CD8-positive, alpha-beta memory T cell (primary cell): ENCODE measurements at regions not wholly inside any gene's neighbourhood (a gene's known extent, or its start where the extent isn't known, plus 50 kb on each side); places are given as distances from the start of the nearest gene placed in this dataset.

Source experiments
- CTCF ChIA-PET: fragments of 350-600 bp; sonication (Branson Sonifier 250); formaldehyde crosslinking; loops from one replicate; lab custom pipeline; 2021; ENCODE audit warnings: antibody characterized with exemption; lab: Charles Lee
- POLR2A ChIA-PET: fragments of 350-600 bp; sonication (Branson Sonifier 250); formaldehyde crosslinking; loops from one replicate; lab custom pipeline; 2021; ENCODE audit warnings: antibody characterized with exemption; lab: Charles Lee
- DNase-seq, 5 donors: peaks; one replicate each; pipeline versions ENCODE4 v3.0.0 to v3.0.0-alpha.2; 2020 to 2022; ENCODE audit warnings: mixed read lengths in 1 of 5
- H3K27ac ChIP-seq: one replicate; pipeline ENCODE4 v1.7.0; 2013; ENCODE audit warnings: low read depth, mild to moderate bottlenecking, low read length, moderate library complexity
- H3K27me3 ChIP-seq: 2 replicates; pipeline ENCODE4 v1.7.0; 2013; ENCODE audit warnings: low read length, mild to moderate bottlenecking; ENCODE audit not compliant: insufficient read depth, poor library complexity, severe bottlenecking
- H3K36me3 ChIP-seq: 2 replicates; pipeline ENCODE4 v1.7.0; 2013; ENCODE audit warnings: mild to moderate bottlenecking, low read length, moderate library complexity; ENCODE audit not compliant: insufficient read depth
- H3K4me1 ChIP-seq: 2 replicates; pipeline ENCODE4 v1.7.0; 2013; ENCODE audit warnings: mild to moderate bottlenecking, low read length, moderate library complexity; ENCODE audit not compliant: insufficient read depth
- H3K4me3 ChIP-seq: 2 replicates; pipeline ENCODE4 v1.7.0; 2013; ENCODE audit warnings: mild to moderate bottlenecking, low read length
- H3K9me3 ChIP-seq: 2 replicates; pipeline ENCODE4 v1.7.0; 2013; ENCODE audit warnings: mild to moderate bottlenecking, low read length
- H3K27ac Mint-ChIP-seq, 8 donors: one replicate each; pipeline ENCODE4 v1.8.0; 2020 to 2021; ENCODE audit warnings: mixed read lengths in 8 of 8, mild to moderate bottlenecking in 6 of 8, inconsistent platforms in 3 of 8, moderate library complexity in 3 of 8
- H3K27me3 Mint-ChIP-seq, 2 donors: one replicate each; pipeline ENCODE4 v1.8.0; 2020 to 2021; ENCODE audit warnings: mixed read lengths in 2 of 2, mild to moderate bottlenecking in 1 of 2, moderate library complexity in 1 of 2
- H3K36me3 Mint-ChIP-seq, 3 donors: one replicate each; pipeline ENCODE4 v1.8.0; 2020 to 2021; ENCODE audit warnings: mixed read lengths in 3 of 3, inconsistent platforms in 1 of 3, mild to moderate bottlenecking in 1 of 3
- H3K4me1 Mint-ChIP-seq, 3 donors: one replicate each; pipeline ENCODE4 v1.8.0; 2020 to 2021; ENCODE audit warnings: mixed read lengths in 3 of 3, inconsistent platforms in 1 of 3, mild to moderate bottlenecking in 1 of 3
- H3K4me3 Mint-ChIP-seq, 7 donors: one replicate each; pipeline ENCODE4 v1.8.0; 2020 to 2021; ENCODE audit warnings: mixed read lengths in 7 of 7, mild to moderate bottlenecking in 6 of 7, moderate library complexity in 4 of 7, inconsistent platforms in 2 of 7
- H3K9me3 Mint-ChIP-seq, 5 donors: one replicate each; pipeline ENCODE4 v1.8.0; 2020 to 2022; ENCODE audit warnings: mixed read lengths in 5 of 5, mild to moderate bottlenecking in 3 of 5, moderate library complexity in 2 of 5, inconsistent platforms in 1 of 5

- no peaks in the 10 kb centered on the region for H3K9me3 Mint-ChIP-seq
- Histone ChIP-seq H3K27me3 (no peaks in the 10 kb centered on the region), H3K4me1 (peaks cover 16% of the 10 kb centered on the region), H3K27ac (no peak overlapping the region), H3K36me3 (no peaks in the 10 kb centered on the region), H3K9me3 (no peaks in the 10 kb centered on the region), H3K4me3 (no peak overlapping the region)
- peaks cover 1 to 8% of the 10 kb centered on the region in 2 donors for H3K27me3 Mint-ChIP-seq
- CTCF ChIA-PET = interaction anchor here (0.6 kb wide), 1 partner anchor 11 kb away, joined by 3 read pairs; no protein-coding TSS in a partner anchor
- no peak for DNase-seq
- POLR2A ChIA-PET = interaction anchor here (0.6 kb wide), 1 partner anchor 78 kb away, joined by 5 read pairs; no protein-coding TSS in a partner anchor
- peaks cover 24 to 32% (median 28%) of the 10 kb centered on the region in 3 donors for H3K4me1 Mint-ChIP-seq
- H3K27ac Mint-ChIP-seq = peak overlapping the region in 4 of 8 donors; percentile 17 to 71 (median 61)
- peaks cover 0 to 7% (median 0%) of the 10 kb centered on the region in 3 donors for H3K36me3 Mint-ChIP-seq
- peak overlapping the region in 4 of 7 donors; percentile 6 to 79 (median 29) for H3K4me3 Mint-ChIP-seq
Observed at GRCh38 chr10:8138471-8138870, 84.0 kb downstream of the GATA3 start.

GRCh38 chr10:8144496-8144895, 90.0 kb downstream of the GATA3 start:
- Mint-ChIP-seq H3K9me3 (no peaks in the 10 kb centered on the region), H3K27ac (no peak overlapping the region), H3K4me1 (no peaks in the 10 kb centered on the region), H3K27me3 (peaks cover 0 to 3% of the 10 kb centered on the region in 2 donors), H3K36me3 (peaks cover 0 to 3% (median 0%) of the 10 kb centered on the region in 3 donors), H3K4me3 (no peak overlapping the region)
- no peak for DNase-seq
- no peak overlapping the region for H3K27ac ChIP-seq
- POLR2A ChIA-PET = no interaction called here
- CTCF ChIA-PET = no interaction called here
- H3K36me3 ChIP-seq = no peaks in the 10 kb centered on the region
- no peaks in the 10 kb centered on the region for H3K9me3 ChIP-seq
- no peaks in the 10 kb centered on the region for H3K27me3 ChIP-seq
- no peak overlapping the region for H3K4me3 ChIP-seq
- no peaks in the 10 kb centered on the region for H3K4me1 ChIP-seq

- Mint-ChIP-seq H3K27ac (no peak overlapping the region), H3K4me3 (no peak overlapping the region), H3K36me3 (peaks cover 0 to 3% (median 1%) of the 10 kb centered on the region in 3 donors), H3K4me1 (no peaks in the 10 kb centered on the region), H3K9me3 (no peaks in the 10 kb centered on the region), H3K27me3 (peaks cover 4 to 7% of the 10 kb centered on the region in 2 donors)
- Histone ChIP-seq H3K9me3 (no peaks in the 10 kb centered on the region), H3K4me1 (no peaks in the 10 kb centered on the region), H3K36me3 (no peaks in the 10 kb centered on the region), H3K27ac (no peak overlapping the region), H3K4me3 (no peak overlapping the region), H3K27me3 (no peaks in the 10 kb centered on the region)
- DNase-seq = no peak
- POLR2A ChIA-PET = no interaction called here
- CTCF ChIA-PET = interaction anchor here (0.6 kb wide), 1 partner anchor 189 kb away, joined by 4 read pairs; no protein-coding TSS in a partner anchor
Observed at GRCh38 chr10:8146650-8147049, 92.2 kb downstream of the GATA3 start.

- Histone ChIP-seq H3K9me3 (no peaks in the 10 kb centered on the region), H3K36me3 (no peaks in the 10 kb centered on the region), H3K27ac (no peak overlapping the region), H3K4me1 (no peaks in the 10 kb centered on the region), H3K4me3 (no peak overlapping the region), H3K27me3 (no peaks in the 10 kb centered on the region)
- Mint-ChIP-seq H3K4me1 (peaks cover 0 to 4% (median 0%) of the 10 kb centered on the region in 3 donors), H3K4me3 (no peak overlapping the region), H3K36me3 (peaks cover 0 to 3% (median 1%) of the 10 kb centered on the region in 3 donors), H3K27ac (no peak overlapping the region), H3K27me3 (peaks cover 6 to 15% of the 10 kb centered on the region in 2 donors), H3K9me3 (no peaks in the 10 kb centered on the region)
- CTCF ChIA-PET = no interaction called here
- POLR2A ChIA-PET = interaction anchor here (0.5 kb wide), 1 partner anchor 487 kb away, joined by 7 read pairs; no protein-coding TSS in a partner anchor
- no peak for DNase-seq
Observed at GRCh38 chr10:8149991-8150390, 95.5 kb downstream of the GATA3 start.

- DNase-seq = no peak
- no peaks in the 10 kb centered on the region for H3K9me3 Mint-ChIP-seq
- H3K36me3 ChIP-seq = no peaks in the 10 kb centered on the region
- H3K27me3 Mint-ChIP-seq = peaks cover 6 to 16% of the 10 kb centered on the region in 2 donors
- no peak overlapping the region for H3K27ac Mint-ChIP-seq
- no peaks in the 10 kb centered on the region for H3K9me3 ChIP-seq
- no peak overlapping the region for H3K27ac ChIP-seq
- peaks cover 0 to 3% (median 1%) of the 10 kb centered on the region in 3 donors for H3K36me3 Mint-ChIP-seq
- H3K4me3 ChIP-seq = no peak overlapping the region
- H3K4me3 Mint-ChIP-seq = no peak overlapping the region
- H3K4me1 Mint-ChIP-seq = peaks cover 0 to 4% (median 0%) of the 10 kb centered on the region in 3 donors
- ChIA-PET POLR2A (no interaction called here), CTCF (no interaction called here)
- no peaks in the 10 kb centered on the region for H3K27me3 ChIP-seq
- no peaks in the 10 kb centered on the region for H3K4me1 ChIP-seq
Observed at GRCh38 chr10:8150401-8150905, 96.0 kb downstream of the GATA3 start.

GRCh38 chr10:8151086-8151485, 96.6 kb downstream of the GATA3 start:
- H3K36me3 Mint-ChIP-seq = peaks cover 0 to 3% (median 1%) of the 10 kb centered on the region in 3 donors
- no peaks in the 10 kb centered on the region for H3K4me1 ChIP-seq
- H3K27me3 ChIP-seq = no peaks in the 10 kb centered on the region
- no peaks in the 10 kb centered on the region for H3K36me3 ChIP-seq
- CTCF ChIA-PET = no interaction called here
- no peak overlapping the region for H3K4me3 ChIP-seq
- no peak overlapping the region for H3K27ac ChIP-seq
- H3K9me3 Mint-ChIP-seq = no peaks in the 10 kb centered on the region
- H3K27me3 Mint-ChIP-seq = peaks cover 9 to 22% of the 10 kb centered on the region in 2 donors
- POLR2A ChIA-PET = no interaction called here
- no peaks in the 10 kb centered on the region for H3K9me3 ChIP-seq
- peak overlapping the region in 1 of 8 donors; percentile 38 for H3K27ac Mint-ChIP-seq
- peaks cover 0 to 4% (median 0%) of the 10 kb centered on the region in 3 donors for H3K4me1 Mint-ChIP-seq
- DNase-seq = no peak
- H3K4me3 Mint-ChIP-seq = no peak overlapping the region

- no peak overlapping the region for H3K27ac ChIP-seq
- H3K9me3 Mint-ChIP-seq = no peaks in the 10 kb centered on the region
- no peak overlapping the region for H3K4me3 Mint-ChIP-seq
- H3K4me3 ChIP-seq = no peak overlapping the region
- no peaks in the 10 kb centered on the region for H3K36me3 ChIP-seq
- H3K27me3 ChIP-seq = no peaks in the 10 kb centered on the region
- H3K4me1 Mint-ChIP-seq = peaks cover 0 to 4% (median 0%) of the 10 kb centered on the region in 3 donors
- no peaks in the 10 kb centered on the region for H3K9me3 ChIP-seq
- no peak for DNase-seq
- H3K27me3 Mint-ChIP-seq = peaks cover 12 to 31% of the 10 kb centered on the region in 2 donors
- no peaks in the 10 kb centered on the region for H3K4me1 ChIP-seq
- POLR2A ChIA-PET = interaction anchor here (0.5 kb wide), 1 partner anchor 45 kb away, joined by 3 read pairs; no protein-coding TSS in a partner anchor
- H3K27ac Mint-ChIP-seq = no peak overlapping the region
- CTCF ChIA-PET = no interaction called here
- H3K36me3 Mint-ChIP-seq = peaks cover 0 to 8% (median 0%) of the 10 kb centered on the region in 3 donors
Observed at GRCh38 chr10:8156918-8157317, 102.4 kb downstream of the GATA3 start.

- H3K4me1 Mint-ChIP-seq = peaks cover 0 to 4% (median 0%) of the 10 kb centered on the region in 3 donors
- no peak overlapping the region for H3K4me3 Mint-ChIP-seq
- H3K4me3 ChIP-seq = no peak overlapping the region
- H3K27ac ChIP-seq = no peak overlapping the region
- no peak for DNase-seq
- H3K27me3 ChIP-seq = no peaks in the 10 kb centered on the region
- CTCF ChIA-PET = no interaction called here
- POLR2A ChIA-PET = no interaction called here
- H3K9me3 Mint-ChIP-seq = no peaks in the 10 kb centered on the region
- no peaks in the 10 kb centered on the region for H3K9me3 ChIP-seq
- no peaks in the 10 kb centered on the region for H3K4me1 ChIP-seq
- H3K27ac Mint-ChIP-seq = no peak overlapping the region
- peaks cover 12 to 31% of the 10 kb centered on the region in 2 donors for H3K27me3 Mint-ChIP-seq
- no peaks in the 10 kb centered on the region for H3K36me3 ChIP-seq
- H3K36me3 Mint-ChIP-seq = peaks cover 0 to 8% (median 0%) of the 10 kb centered on the region in 3 donors
Observed at GRCh38 chr10:8158193-8159071, 103.9 kb downstream of the GATA3 start.
